Liver (tissue), 8 donors: ENCODE measurements at regions not wholly inside any gene's neighbourhood (a gene's known extent, or its start where the extent isn't known, plus 50 kb on each side); places are given as distances from the start of the nearest gene placed in this dataset.
"Not testable (repeated sequence)": the region's sequence is repeated elsewhere in the genome, so short reads cannot be mapped to it uniquely, and the experiment has no call there.

ENCODE experiments used
- DNase-seq: peaks from one replicate; pipeline ENCODE4 v3.0.0-alpha.2; 2017; ENCODE audit warnings: low spot score
- H3K27ac ChIP-seq, 2 donors: one replicate each; pipeline ENCODE4 v1.7.0; 2013; ENCODE audit warnings: inconsistent platforms in 2 of 2, low read length in 2 of 2, control low read depth in 1 of 2, low read depth in 1 of 2, mild to moderate bottlenecking in 1 of 2
- H3K27me3 ChIP-seq, 4 donors: one replicate each; pipeline versions ENCODE4 v1.6.1 to v1.7.0; 2013; ENCODE audit warnings: low read length in 3 of 4, inconsistent platforms in 1 of 4, mild to moderate bottlenecking in 1 of 4, moderate library complexity in 1 of 4; ENCODE audit not compliant: control insufficient read depth in 4 of 4, insufficient read depth in 4 of 4
- H3K36me3 ChIP-seq, 4 donors: one replicate each; pipeline versions ENCODE4 v1.6.1 to v1.7.0; 2013; ENCODE audit warnings: low read length in 3 of 4, mild to moderate bottlenecking in 3 of 4, low read depth in 1 of 4, moderate library complexity in 1 of 4; ENCODE audit not compliant: control insufficient read depth in 4 of 4, insufficient read depth in 3 of 4
- H3K4me1 ChIP-seq, 4 donors: one replicate each; pipeline versions ENCODE4 v1.6.1 to v1.7.0; 2013; ENCODE audit warnings: low read length in 3 of 4, mild to moderate bottlenecking in 3 of 4, moderate library complexity in 1 of 4; ENCODE audit not compliant: control insufficient read depth in 4 of 4, insufficient read depth in 4 of 4
- H3K4me3 ChIP-seq, 3 donors: one replicate each; pipeline versions ENCODE4 v1.6.1 to v1.7.0; 2013; ENCODE audit warnings: low read length in 3 of 3, control low read depth in 1 of 3, low read depth in 1 of 3, mild to moderate bottlenecking in 1 of 3
- H3K9ac ChIP-seq, 2 donors: one replicate each; pipeline ENCODE4 v1.7.0; 2013; ENCODE audit warnings: low read length in 2 of 2, mild to moderate bottlenecking in 2 of 2, moderate library complexity in 2 of 2, control low read depth in 1 of 2, low read depth in 1 of 2
- H3K9me3 ChIP-seq, 4 donors: one replicate each; pipeline versions ENCODE4 v1.6.1 to v1.7.0; 2013; ENCODE audit warnings: low read length in 3 of 4; ENCODE audit not compliant: control insufficient read depth in 4 of 4
- FOXA1 ChIP-seq: IDR thresholded peaks from 2 replicates; pipeline ENCODE4 v1.6.1; 2016; ENCODE audit warnings: antibody characterized with exemption
- HNF4A ChIP-seq, 2 donors: conservative IDR thresholded peaks; 2 replicates each; pipeline ENCODE4 v1.6.1; 2016; ENCODE audit warnings: antibody characterized with exemption in 2 of 2, mild to moderate bottlenecking in 2 of 2
- HNF4G ChIP-seq: IDR thresholded peaks from 2 replicates; pipeline ENCODE4 v1.6.1; 2016; ENCODE audit warnings: antibody characterized with exemption
- RAD21 ChIP-seq, 2 donors: IDR thresholded peaks; 2 replicates each; pipeline ENCODE4 v1.6.1; 2016; ENCODE audit warnings: antibody characterized with exemption in 2 of 2, mild to moderate bottlenecking in 2 of 2
- TAF1 ChIP-seq: conservative IDR thresholded peaks from 2 replicates; pipeline ENCODE4 v1.6.1; 2016; ENCODE audit warnings: antibody characterized with exemption, mild to moderate bottlenecking
- WGBS: extraction: QIAGEN DNeasy Blood & Tissue Kit; methylation state at CpG from one replicate; pipeline ENCODE4 v1.1.7; 2013; 5-methylcytosine and 5-hydroxymethylcytosine counted together
- TF ChIP-seq, protein P1 (sequence below): IDR thresholded peaks from 2 replicates; pipeline ENCODE4 v1.6.1; 2016; ENCODE audit warnings: antibody characterized with exemption, mild to moderate bottlenecking
- TF ChIP-seq, protein P2 (sequence below): fragments of 150-350 bp; IDR thresholded peaks from 2 replicates; pipeline ENCODE4 v1.5.1; 2017; ENCODE audit warnings: improper control_type of control experiment, low read depth, low read length; ENCODE audit not compliant: missing input control
- donor health status: healthy.
- donor health status: healthy.
- donor health status: healthy.
- donor health status: healthy.
- donor health status: healthy.

GRCh38 chr10:46105416-46105815 lies 59.3 kb upstream of the MSMB start:
- H3K9ac ChIP-seq, DNase-seq, H3K4me1 ChIP-seq, H3K9me3 ChIP-seq, H3K36me3 ChIP-seq, H3K27ac ChIP-seq, H3K27me3 ChIP-seq: not testable (repeated sequence)
- peak overlapping the region in 1 of 3 donors; percentile 69 for H3K4me3 ChIP-seq
- 71% methylated on average over 9 of the region's 9 CpGs for WGBS

GRCh38 chr10:46105856-46106409 lies 59.9 kb upstream of the MSMB start:
- 2% methylated on average over 28 of the region's 32 CpGs for WGBS
- peak overlapping the region; percentile 43 to 69 (median 69) for H3K4me3 ChIP-seq
- not testable (repeated sequence) for H3K9ac ChIP-seq, H3K27ac ChIP-seq, H3K4me1 ChIP-seq, H3K36me3 ChIP-seq, DNase-seq, H3K27me3 ChIP-seq, H3K9me3 ChIP-seq

DNA sequence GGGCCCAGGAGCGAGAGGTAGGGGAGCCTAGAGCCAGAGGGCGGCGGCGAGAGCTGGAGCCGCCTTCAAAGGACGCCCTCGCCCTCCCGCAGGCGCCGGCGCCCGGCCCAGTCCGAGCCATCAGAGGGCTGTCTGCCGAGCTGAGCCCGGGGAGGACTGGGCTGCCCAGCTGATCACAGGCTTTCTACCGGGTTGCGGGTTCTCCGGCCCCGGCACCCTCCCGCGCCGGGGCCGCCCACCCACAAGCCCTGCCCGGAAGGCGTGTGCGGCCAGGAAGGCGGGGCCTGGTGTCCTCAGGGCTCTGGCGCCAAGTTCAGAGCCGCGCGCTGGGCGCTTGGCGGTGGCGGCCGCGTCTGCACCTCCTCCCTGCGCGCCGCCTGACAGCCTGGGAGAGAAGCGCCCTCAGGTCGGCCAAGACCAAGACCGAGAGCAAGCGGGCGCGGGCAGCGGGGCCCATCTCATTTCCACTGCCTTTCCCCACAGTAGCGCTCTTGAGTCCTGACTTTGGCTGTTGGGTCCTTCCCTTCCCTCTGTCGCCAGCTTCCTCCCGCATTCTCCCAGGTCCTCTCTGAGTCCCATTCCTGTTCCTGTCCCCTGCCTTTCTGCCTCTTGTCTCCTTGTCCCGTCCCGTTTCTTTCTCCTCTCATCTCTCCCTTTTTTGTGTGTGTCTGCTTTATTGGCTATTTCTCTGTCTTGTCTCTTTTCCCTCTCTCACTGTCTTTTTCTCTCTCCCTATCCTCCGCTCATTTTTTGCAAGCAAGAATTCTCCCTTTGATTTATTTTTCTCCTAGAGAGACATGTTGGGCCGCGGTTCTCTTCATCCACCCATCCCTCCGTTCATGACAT lies 60.6 kb upstream of the MSMB start:
- peaks cover 0 to 4% (median 0%) of the 10 kb centered on the region in 4 donors for H3K27me3 ChIP-seq
- 4% methylated on average over 53 of the region's 55 CpGs for WGBS
- H3K36me3 ChIP-seq: no peaks in the 10 kb centered on the region
- peaks cover 2 to 8% (median 6%) of the 10 kb centered on the region in 4 donors for H3K4me1 ChIP-seq
- no peak overlapping the region for H3K9ac ChIP-seq
- TF ChIP-seq, protein P1, sequence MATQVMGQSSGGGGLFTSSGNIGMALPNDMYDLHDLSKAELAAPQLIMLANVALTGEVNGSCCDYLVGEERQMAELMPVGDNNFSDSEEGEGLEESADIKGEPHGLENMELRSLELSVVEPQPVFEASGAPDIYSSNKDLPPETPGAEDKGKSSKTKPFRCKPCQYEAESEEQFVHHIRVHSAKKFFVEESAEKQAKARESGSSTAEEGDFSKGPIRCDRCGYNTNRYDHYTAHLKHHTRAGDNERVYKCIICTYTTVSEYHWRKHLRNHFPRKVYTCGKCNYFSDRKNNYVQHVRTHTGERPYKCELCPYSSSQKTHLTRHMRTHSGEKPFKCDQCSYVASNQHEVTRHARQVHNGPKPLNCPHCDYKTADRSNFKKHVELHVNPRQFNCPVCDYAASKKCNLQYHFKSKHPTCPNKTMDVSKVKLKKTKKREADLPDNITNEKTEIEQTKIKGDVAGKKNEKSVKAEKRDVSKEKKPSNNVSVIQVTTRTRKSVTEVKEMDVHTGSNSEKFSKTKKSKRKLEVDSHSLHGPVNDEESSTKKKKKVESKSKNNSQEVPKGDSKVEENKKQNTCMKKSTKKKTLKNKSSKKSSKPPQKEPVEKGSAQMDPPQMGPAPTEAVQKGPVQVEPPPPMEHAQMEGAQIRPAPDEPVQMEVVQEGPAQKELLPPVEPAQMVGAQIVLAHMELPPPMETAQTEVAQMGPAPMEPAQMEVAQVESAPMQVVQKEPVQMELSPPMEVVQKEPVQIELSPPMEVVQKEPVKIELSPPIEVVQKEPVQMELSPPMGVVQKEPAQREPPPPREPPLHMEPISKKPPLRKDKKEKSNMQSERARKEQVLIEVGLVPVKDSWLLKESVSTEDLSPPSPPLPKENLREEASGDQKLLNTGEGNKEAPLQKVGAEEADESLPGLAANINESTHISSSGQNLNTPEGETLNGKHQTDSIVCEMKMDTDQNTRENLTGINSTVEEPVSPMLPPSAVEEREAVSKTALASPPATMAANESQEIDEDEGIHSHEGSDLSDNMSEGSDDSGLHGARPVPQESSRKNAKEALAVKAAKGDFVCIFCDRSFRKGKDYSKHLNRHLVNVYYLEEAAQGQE: peak; percentile 40
- no peak for TF ChIP-seq HNF4G
- TF ChIP-seq HNF4A (conservative IDR thresholded peaks at IDR 0.05): no peak
- no peak for TF ChIP-seq TAF1
- no peak for TF ChIP-seq FOXA1
- peak in 1 of 2 donors; percentile 43 for TF ChIP-seq RAD21 (IDR thresholded peaks at IDR 0.05)
- TF ChIP-seq, protein P2, sequence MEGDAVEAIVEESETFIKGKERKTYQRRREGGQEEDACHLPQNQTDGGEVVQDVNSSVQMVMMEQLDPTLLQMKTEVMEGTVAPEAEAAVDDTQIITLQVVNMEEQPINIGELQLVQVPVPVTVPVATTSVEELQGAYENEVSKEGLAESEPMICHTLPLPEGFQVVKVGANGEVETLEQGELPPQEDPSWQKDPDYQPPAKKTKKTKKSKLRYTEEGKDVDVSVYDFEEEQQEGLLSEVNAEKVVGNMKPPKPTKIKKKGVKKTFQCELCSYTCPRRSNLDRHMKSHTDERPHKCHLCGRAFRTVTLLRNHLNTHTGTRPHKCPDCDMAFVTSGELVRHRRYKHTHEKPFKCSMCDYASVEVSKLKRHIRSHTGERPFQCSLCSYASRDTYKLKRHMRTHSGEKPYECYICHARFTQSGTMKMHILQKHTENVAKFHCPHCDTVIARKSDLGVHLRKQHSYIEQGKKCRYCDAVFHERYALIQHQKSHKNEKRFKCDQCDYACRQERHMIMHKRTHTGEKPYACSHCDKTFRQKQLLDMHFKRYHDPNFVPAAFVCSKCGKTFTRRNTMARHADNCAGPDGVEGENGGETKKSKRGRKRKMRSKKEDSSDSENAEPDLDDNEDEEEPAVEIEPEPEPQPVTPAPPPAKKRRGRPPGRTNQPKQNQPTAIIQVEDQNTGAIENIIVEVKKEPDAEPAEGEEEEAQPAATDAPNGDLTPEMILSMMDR: peak; percentile 21
- H3K27ac ChIP-seq: no peak overlapping the region
- no peaks in the 10 kb centered on the region for H3K9me3 ChIP-seq
- peak; percentile 78 for DNase-seq
- H3K4me3 ChIP-seq: peak overlapping the region; percentile 43 to 69 (median 69)

DNA sequence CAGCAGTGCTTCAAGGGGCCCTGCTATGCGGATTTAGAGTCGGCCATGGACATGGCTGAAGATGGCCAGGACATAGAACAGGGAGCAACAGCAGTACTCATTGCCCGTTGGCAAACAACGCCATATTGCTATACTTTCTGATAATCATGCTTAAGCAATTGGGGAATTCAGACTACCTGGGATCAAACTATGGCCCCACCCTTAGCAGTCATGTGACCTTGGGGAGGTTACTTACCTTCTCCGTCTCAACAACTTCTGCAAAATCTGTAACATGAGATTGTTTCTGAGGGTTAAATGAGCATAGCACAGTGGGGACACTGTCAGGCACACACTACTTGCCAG lies 62.1 kb upstream of the MSMB start:
- H3K9me3 ChIP-seq, DNase-seq, H3K36me3 ChIP-seq, H3K9ac ChIP-seq, H3K4me3 ChIP-seq, H3K27ac ChIP-seq, H3K4me1 ChIP-seq, H3K27me3 ChIP-seq: not testable (repeated sequence)
- WGBS: 72% methylated on average over 4 of the region's 5 CpGs

DNA sequence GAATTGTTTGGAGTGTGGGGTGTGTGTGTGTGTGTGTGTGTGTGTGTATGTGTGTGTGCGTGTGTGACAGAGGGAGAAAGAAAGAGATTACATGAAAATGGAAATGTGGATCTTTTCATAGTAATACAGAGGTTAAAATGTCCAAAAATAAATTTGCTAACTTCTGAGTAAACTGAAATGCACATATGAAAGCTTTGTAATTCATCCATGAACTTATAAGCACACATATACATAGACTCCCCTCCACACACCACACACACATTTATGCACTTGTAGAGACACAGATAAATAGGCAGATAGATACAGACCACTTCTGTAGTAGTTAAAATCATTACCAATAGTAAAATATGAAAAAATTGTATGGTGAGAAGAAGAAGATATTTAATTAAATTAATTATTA lies 108.2 kb upstream of the MSMB start:
- H3K9me3 ChIP-seq, DNase-seq, H3K36me3 ChIP-seq, H3K27me3 ChIP-seq, H3K27ac ChIP-seq, H3K9ac ChIP-seq, H3K4me1 ChIP-seq, H3K4me3 ChIP-seq: not testable (repeated sequence)
- 92% methylated on average over 1 of the region's 1 CpG for WGBS

DNA sequence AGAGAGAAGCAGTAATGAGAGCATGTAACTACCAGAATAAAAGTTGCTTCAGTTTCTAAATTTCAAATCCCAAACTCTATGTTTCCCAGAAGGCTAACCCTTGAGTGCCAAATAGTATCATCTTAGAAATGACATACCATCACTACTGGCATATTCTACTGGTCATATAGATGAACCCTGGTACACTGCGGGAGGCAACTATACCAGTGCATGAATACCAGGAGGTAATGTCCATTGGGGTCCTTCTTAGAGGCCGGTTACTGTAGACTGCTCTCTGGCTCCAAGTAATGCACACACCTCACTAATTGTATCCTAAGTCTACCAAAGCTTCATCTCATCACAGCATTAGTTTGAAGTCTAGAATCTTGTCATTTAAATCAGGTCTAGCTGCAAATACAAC lies 108.6 kb upstream of the MSMB start:
- DNase-seq, H3K36me3 ChIP-seq, H3K9me3 ChIP-seq, H3K4me1 ChIP-seq, H3K27ac ChIP-seq, H3K4me3 ChIP-seq, H3K27me3 ChIP-seq, H3K9ac ChIP-seq: not testable (repeated sequence)
- WGBS: 93% methylated on average over 2 of the region's 2 CpGs
